Sigmoid colon (tissue), 6 donors: ENCODE measurements at regions not wholly inside any gene's neighbourhood (a gene's known extent, or its start where the extent isn't known, plus 50 kb on each side); places are given as distances from the start of the nearest gene placed in this dataset.

Experiments used
- DNase-seq: peaks from one replicate; pipeline ENCODE4 v3.0.0-alpha.2; 2019
- H3K27ac ChIP-seq, 4 donors: fragments of 200-600 bp; sonication (generic); one replicate each; pipeline ENCODE4 v1.5.1; 2016 to 2019; ENCODE audit warnings: mild to moderate bottlenecking in 1 of 4
- H3K27me3 ChIP-seq, 3 donors: fragments of 200-600 bp; sonication (generic); one replicate each; pipeline ENCODE4 v1.5.1; 2019; ENCODE audit warnings: mild to moderate bottlenecking in 1 of 3
- H3K36me3 ChIP-seq, 4 donors: fragments of 200-600 bp; sonication (generic); one replicate each; pipeline ENCODE4 v1.5.1; 2016 to 2019
- H3K4me1 ChIP-seq, 4 donors: fragments of 200-600 bp; sonication (generic); one replicate each; pipeline ENCODE4 v1.5.1; 2017 to 2019
- H3K4me3 ChIP-seq, 4 donors: fragments of 200-600 bp; sonication (generic); one replicate each; pipeline ENCODE4 v1.5.1; 2017 to 2019; ENCODE audit warnings: mild to moderate bottlenecking in 2 of 4, moderate library complexity in 1 of 4
- H3K9me3 ChIP-seq, 4 donors: fragments of 200-600 bp in 3 of 4; sonication (generic) in 3 of 4; one replicate each; pipeline versions ENCODE4 v1.5.1 to v1.6.1; 2013 to 2019
- CTCF ChIP-seq, 4 experiments: fragments of 450-650 bp in 3 of 4; fragments of 200-600 bp in 1 of 4; IDR thresholded peaks; one replicate each; pipeline ENCODE4 v1.5.1; 2016 to 2019; ENCODE audit warnings: antibody characterized with exemption in 4 of 4, mild to moderate bottlenecking in 3 of 4, moderate library complexity in 2 of 4
- EP300 ChIP-seq, 4 donors: sonication (generic); formaldehyde crosslinking; IDR thresholded peaks; one replicate each; pipeline ENCODE4 v1.6.1; 2017; ENCODE audit warnings: antibody characterized with exemption in 4 of 4
- POLR2A ChIP-seq, 2 donors: fragments of 450-650 bp; IDR thresholded peaks; one replicate each; pipeline ENCODE4 v1.6.1; 2016; ENCODE audit warnings: antibody characterized with exemption in 2 of 2, mild to moderate bottlenecking in 2 of 2, moderate library complexity in 2 of 2
- POLR2AphosphoS5 ChIP-seq, 4 donors: sonication (generic); formaldehyde crosslinking; IDR thresholded peaks; one replicate each; pipeline ENCODE4 v1.6.1; 2017; ENCODE audit warnings: antibody characterized with exemption in 4 of 4
- WGBS, 2 donors: extraction: QIAGEN DNeasy Blood & Tissue Kit; methylation state at CpG; one replicate each; pipeline ENCODE4 v1.1.7; 2013; 5-methylcytosine and 5-hydroxymethylcytosine counted together
- intact Hi-C: fragments of 100-400 bp; cut with DNase I; formaldehyde crosslinking; loops from one replicate; pipeline ENCODE4 v1.15.1; 2023
- donor health status: healthy with polysubstance abuse.
- donor health status: healthy.

DNA sequence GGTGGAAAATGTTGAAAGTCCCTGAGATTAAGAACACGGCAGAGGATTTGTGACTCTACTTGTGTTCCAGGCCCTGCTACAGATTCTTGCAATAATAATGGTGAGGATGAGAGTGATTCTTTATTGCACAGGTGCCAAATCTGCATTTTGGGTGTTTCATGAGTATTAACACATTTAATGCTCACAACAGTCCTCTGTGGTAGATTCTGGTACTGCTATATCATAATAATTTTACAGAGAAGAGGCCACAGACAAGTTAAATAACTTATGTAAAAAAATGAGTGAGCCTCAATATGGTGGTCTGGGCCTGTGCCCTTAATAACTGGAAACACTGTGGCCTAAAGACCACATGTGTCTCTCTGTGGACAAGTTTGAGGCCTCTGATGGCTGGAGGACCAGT, 124.3 kb downstream of the C4orf33 start:
- no peak for DNase-seq
- intact Hi-C loops = no loop called here
- H3K27ac ChIP-seq = no peak overlapping the region
- no peak for TF ChIP-seq EP300 (IDR thresholded peaks at IDR 0.05)
- no peaks in the 10 kb centered on the region for H3K27me3 ChIP-seq
- H3K4me3 ChIP-seq = no peak overlapping the region
- no peaks in the 10 kb centered on the region for H3K36me3 ChIP-seq
- 91 to 93% methylated on average over 1 of the region's 1 CpG for whole genome bisulfite sequencing, 2 donors
- no peaks in the 10 kb centered on the region for H3K4me1 ChIP-seq
- no peaks in the 10 kb centered on the region for H3K9me3 ChIP-seq

DNA sequence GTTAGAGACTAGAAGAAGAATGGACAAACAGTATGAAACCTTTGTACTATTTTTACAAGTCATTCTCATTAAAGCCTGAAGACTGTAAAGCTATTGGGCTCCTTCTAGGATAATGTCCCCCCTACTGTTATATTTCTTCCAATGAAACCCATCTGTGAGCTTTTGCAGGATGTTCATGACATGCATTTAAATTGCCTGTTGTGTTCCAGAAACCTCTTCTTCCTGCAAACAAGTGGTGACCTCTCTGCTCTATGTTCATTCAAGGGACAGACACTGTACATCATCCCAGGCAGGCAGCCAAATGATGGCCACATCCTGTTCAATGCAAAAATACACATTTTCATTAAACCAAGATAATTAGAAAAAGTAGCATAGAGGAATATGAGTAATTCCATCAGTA, 128.0 kb downstream of the C4orf33 start:
- no peak for TF ChIP-seq POLR2AphosphoS5 (IDR thresholded peaks at IDR 0.05)
- no peak for TF ChIP-seq EP300 (IDR thresholded peaks at IDR 0.05)
- TF ChIP-seq POLR2A (IDR thresholded peaks at IDR 0.05) = no peak
- TF ChIP-seq CTCF (IDR thresholded peaks at IDR 0.05) = no peak
- no peaks in the 10 kb centered on the region for H3K36me3 ChIP-seq
- no peaks in the 10 kb centered on the region for H3K9me3 ChIP-seq
- H3K4me3 ChIP-seq = no peak overlapping the region
- H3K4me1 ChIP-seq = no peaks in the 10 kb centered on the region
- no peak overlapping the region for H3K27ac ChIP-seq
- DNase-seq = no peak
- H3K27me3 ChIP-seq = no peaks in the 10 kb centered on the region
- intact Hi-C loops = no loop called here

GRCh38 chr4:129230846-129231245, 134.9 kb downstream of the C4orf33 start:
- TF ChIP-seq POLR2AphosphoS5 (IDR thresholded peaks at IDR 0.05) (no peak), CTCF (IDR thresholded peaks at IDR 0.05) (no peak), POLR2A (IDR thresholded peaks at IDR 0.05) (no peak), EP300 (IDR thresholded peaks at IDR 0.05) (no peak)
- H3K4me1 ChIP-seq = no peaks in the 10 kb centered on the region
- 90 to 95% methylated on average over 4 of the region's 4 CpGs for WGBS, 2 donors
- H3K27me3 ChIP-seq = no peaks in the 10 kb centered on the region
- no peak overlapping the region for H3K27ac ChIP-seq
- intact Hi-C loops = no loop called here
- no peaks in the 10 kb centered on the region for H3K9me3 ChIP-seq
- no peak for DNase-seq
- no peaks in the 10 kb centered on the region for H3K36me3 ChIP-seq
- H3K4me3 ChIP-seq = no peak overlapping the region

DNA sequence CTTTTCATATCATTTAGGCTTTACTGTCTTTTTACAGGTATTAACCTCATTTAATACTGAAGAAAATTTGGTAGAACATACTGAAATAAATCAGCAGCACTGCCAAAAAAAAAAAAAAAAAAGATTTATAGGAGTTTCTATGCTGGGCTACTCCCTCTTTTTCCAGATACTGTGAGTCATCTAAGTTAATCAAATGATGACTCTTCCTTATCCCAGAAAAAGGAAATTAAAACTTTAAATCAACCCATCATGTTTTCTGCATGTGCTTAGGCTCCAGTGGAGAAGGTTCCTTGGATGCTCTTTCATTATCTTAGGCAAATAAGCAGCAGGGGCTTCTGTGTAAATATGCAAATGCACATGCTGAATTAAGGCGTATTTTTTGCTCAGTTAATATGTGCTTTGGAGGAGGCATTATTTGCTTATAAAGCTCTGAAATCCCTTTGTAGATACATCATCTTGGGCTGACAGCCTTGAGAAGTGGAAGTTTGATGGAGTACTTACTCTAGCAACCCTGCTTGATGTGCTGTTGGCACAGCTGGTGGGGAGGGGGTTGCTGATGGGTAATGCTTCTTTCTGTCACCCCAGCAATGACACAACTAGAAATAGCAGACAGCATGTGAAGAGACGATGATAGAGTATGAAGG, 136.1 kb downstream of the C4orf33 start:
- no peak overlapping the region for H3K4me3 ChIP-seq
- TF ChIP-seq POLR2A (IDR thresholded peaks at IDR 0.05) (no peak), EP300 (IDR thresholded peaks at IDR 0.05) (no peak)
- intact Hi-C loops = no loop called here

DNA sequence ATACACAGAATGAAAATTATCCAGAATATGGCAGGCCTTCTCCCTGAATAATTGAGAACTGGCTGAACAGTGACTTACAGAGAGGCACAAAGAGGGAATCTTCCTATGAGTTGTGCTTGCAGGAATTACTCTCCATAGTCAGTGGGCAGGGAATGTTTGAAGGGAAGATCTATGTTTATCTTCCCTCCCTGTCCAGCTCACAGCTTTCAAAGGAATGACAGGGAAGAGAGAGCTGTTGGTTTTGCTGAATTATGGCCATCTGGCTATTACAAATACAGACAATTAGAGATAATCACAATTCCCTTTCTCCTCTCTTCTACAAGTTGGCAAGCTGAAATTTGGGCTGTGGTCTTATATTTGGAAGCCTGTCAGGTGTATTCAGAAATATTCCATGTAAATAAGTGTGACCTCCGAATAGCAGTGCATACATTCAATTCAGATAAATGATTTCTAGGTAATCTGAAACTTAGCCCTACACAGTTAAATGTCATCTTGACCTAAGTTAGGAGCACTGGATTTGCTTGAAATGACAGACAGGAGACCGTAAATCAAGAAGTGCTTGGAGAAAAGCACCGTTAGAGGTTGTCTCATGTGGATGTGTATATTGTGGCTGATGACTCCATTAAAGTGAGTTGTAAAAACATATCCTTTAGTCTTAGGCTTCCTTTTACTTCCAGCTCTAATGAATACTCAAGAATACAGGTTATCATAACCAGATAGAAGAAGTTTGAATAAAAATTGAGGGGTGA, 136.8 kb downstream of the C4orf33 start:
- 43 to 52% methylated on average over 3 of the region's 3 CpGs for WGBS, 2 donors
- H3K36me3 ChIP-seq = no peaks in the 10 kb centered on the region
- no peaks in the 10 kb centered on the region for H3K27me3 ChIP-seq
- TF ChIP-seq POLR2AphosphoS5 (IDR thresholded peaks at IDR 0.05) = no peak
- no peak for TF ChIP-seq CTCF (IDR thresholded peaks at IDR 0.05)
- TF ChIP-seq POLR2A (IDR thresholded peaks at IDR 0.05) = no peak
- no peak for TF ChIP-seq EP300 (IDR thresholded peaks at IDR 0.05)
- no peak for DNase-seq
- no peaks in the 10 kb centered on the region for H3K4me1 ChIP-seq
- no peak overlapping the region for H3K27ac ChIP-seq
- no peak overlapping the region for H3K4me3 ChIP-seq
- H3K9me3 ChIP-seq = no peaks in the 10 kb centered on the region
- intact Hi-C loops = no loop called here

More for the DNA sequence above, 136.1 kb downstream of the C4orf33 start:
- 81 to 84% methylated on average over 2 of the region's 2 CpGs for WGBS, 2 donors
- no peaks in the 10 kb centered on the region for H3K36me3 ChIP-seq
- H3K27me3 ChIP-seq = no peaks in the 10 kb centered on the region
- no peaks in the 10 kb centered on the region for H3K9me3 ChIP-seq
- H3K27ac ChIP-seq = no peak overlapping the region
- no peak for DNase-seq
- no peaks in the 10 kb centered on the region for H3K4me1 ChIP-seq
